ENCODE measurements at regions not wholly inside any gene's neighbourhood (a gene's known extent, or its start where the extent isn't known, plus 50 kb on each side); places are given as distances from the start of the nearest gene placed in this dataset.

GRCh38 chr9:79362100-79363081 lies 209.4 kb upstream of the TLE4 start:
- Histone ChIP-seq H3K79me2 (ENCODE audit: low read length) (no peaks in the 10 kb centered on the region), H3K4me3 (ENCODE audit: low read length) (no peak overlapping the region), H2AFZ (ENCODE audit: low read depth, low read length) (no peak overlapping the region), H3K27ac (ENCODE audit: low read length) (no peak overlapping the region), H3K27me3 (ENCODE audit: low read depth, low read length) (no peaks in the 10 kb centered on the region), H3K9ac (ENCODE audit: low read length) (no peak overlapping the region), H3K9me3 (ENCODE audit: insufficient read depth, low read length) (no peaks in the 10 kb centered on the region), H3K36me3 (replicated peaks; ENCODE audit: low read depth, low read length) (no peaks in the 10 kb centered on the region), H3K4me1 (ENCODE audit: low read length) (no peaks in the 10 kb centered on the region), H3K4me2 (ENCODE audit: low read length) (no peak overlapping the region), H4K20me1 (ENCODE audit: insufficient read depth, low read length) (no peaks in the 10 kb centered on the region)
- TF ChIP-seq EZH2phosphoT487 (IDR thresholded peaks at IDR 0.05; ENCODE audit: low read depth) = no peak
- TF ChIP-seq, protein P1, sequence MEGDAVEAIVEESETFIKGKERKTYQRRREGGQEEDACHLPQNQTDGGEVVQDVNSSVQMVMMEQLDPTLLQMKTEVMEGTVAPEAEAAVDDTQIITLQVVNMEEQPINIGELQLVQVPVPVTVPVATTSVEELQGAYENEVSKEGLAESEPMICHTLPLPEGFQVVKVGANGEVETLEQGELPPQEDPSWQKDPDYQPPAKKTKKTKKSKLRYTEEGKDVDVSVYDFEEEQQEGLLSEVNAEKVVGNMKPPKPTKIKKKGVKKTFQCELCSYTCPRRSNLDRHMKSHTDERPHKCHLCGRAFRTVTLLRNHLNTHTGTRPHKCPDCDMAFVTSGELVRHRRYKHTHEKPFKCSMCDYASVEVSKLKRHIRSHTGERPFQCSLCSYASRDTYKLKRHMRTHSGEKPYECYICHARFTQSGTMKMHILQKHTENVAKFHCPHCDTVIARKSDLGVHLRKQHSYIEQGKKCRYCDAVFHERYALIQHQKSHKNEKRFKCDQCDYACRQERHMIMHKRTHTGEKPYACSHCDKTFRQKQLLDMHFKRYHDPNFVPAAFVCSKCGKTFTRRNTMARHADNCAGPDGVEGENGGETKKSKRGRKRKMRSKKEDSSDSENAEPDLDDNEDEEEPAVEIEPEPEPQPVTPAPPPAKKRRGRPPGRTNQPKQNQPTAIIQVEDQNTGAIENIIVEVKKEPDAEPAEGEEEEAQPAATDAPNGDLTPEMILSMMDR (IDR thresholded peaks at IDR 0.05; ENCODE audit: low read depth, low read length) = no peak

DNA sequence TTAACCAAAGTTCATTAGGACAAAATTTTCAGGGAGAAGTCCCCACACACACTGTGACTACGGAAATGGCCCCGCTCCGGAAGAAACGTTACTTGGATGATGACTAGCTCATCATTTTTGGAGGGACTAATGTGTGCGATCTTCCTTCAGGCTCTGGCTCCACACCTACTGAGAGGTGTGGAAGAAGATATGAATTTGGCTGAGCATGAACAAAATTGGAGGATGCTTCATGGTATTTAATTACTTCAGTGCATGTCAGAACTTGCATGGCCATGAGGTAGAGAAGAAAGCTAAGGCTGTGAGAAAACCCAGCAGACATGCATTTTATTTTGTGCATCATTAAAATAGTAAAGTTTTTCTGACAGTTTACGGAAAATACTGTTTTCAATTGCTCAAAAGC lies 202.1 kb upstream of the TLE4 start:
- Histone ChIP-seq H3K4me2 (ENCODE audit: low read length) (no peak overlapping the region), H3K9ac (ENCODE audit: low read length) (no peak overlapping the region), H3K9me3 (ENCODE audit: insufficient read depth, low read length) (no peaks in the 10 kb centered on the region), H3K27me3 (ENCODE audit: low read depth, low read length) (no peaks in the 10 kb centered on the region), H3K36me3 (replicated peaks; ENCODE audit: low read depth, low read length) (no peaks in the 10 kb centered on the region), H3K79me2 (ENCODE audit: low read length) (no peaks in the 10 kb centered on the region), H2AFZ (ENCODE audit: low read depth, low read length) (no peak overlapping the region), H3K4me3 (ENCODE audit: low read length) (no peak overlapping the region), H3K4me1 (ENCODE audit: low read length) (no peaks in the 10 kb centered on the region), H4K20me1 (ENCODE audit: insufficient read depth, low read length) (no peaks in the 10 kb centered on the region), H3K27ac (ENCODE audit: low read length) (no peak overlapping the region)
- no peak for TF ChIP-seq EZH2phosphoT487 (IDR thresholded peaks at IDR 0.05; ENCODE audit: low read depth)
- TF ChIP-seq, protein P1 (IDR thresholded peaks at IDR 0.05; ENCODE audit: low read depth, low read length) = no peak

- Histone ChIP-seq H3K9me3 (ENCODE audit: insufficient read depth, low read length) (no peaks in the 10 kb centered on the region), H3K27me3 (ENCODE audit: low read depth, low read length) (no peaks in the 10 kb centered on the region), H3K9ac (ENCODE audit: low read length) (no peak overlapping the region), H3K4me1 (ENCODE audit: low read length) (no peaks in the 10 kb centered on the region), H3K36me3 (replicated peaks; ENCODE audit: low read depth, low read length) (no peaks in the 10 kb centered on the region), H2AFZ (ENCODE audit: low read depth, low read length) (no peak overlapping the region), H4K20me1 (ENCODE audit: insufficient read depth, low read length) (no peaks in the 10 kb centered on the region), H3K4me2 (ENCODE audit: low read length) (no peak overlapping the region), H3K27ac (ENCODE audit: low read length) (no peak overlapping the region), H3K79me2 (ENCODE audit: low read length) (no peaks in the 10 kb centered on the region), H3K4me3 (ENCODE audit: low read length) (no peak overlapping the region)
- TF ChIP-seq, protein P1 (IDR thresholded peaks at IDR 0.05; ENCODE audit: low read depth, low read length) = no peak
- no peak for TF ChIP-seq EZH2phosphoT487 (IDR thresholded peaks at IDR 0.05; ENCODE audit: low read depth)
These were observed 200.5 kb upstream of the TLE4 start for GRCh38 chr9:79371301-79371700.

DNA sequence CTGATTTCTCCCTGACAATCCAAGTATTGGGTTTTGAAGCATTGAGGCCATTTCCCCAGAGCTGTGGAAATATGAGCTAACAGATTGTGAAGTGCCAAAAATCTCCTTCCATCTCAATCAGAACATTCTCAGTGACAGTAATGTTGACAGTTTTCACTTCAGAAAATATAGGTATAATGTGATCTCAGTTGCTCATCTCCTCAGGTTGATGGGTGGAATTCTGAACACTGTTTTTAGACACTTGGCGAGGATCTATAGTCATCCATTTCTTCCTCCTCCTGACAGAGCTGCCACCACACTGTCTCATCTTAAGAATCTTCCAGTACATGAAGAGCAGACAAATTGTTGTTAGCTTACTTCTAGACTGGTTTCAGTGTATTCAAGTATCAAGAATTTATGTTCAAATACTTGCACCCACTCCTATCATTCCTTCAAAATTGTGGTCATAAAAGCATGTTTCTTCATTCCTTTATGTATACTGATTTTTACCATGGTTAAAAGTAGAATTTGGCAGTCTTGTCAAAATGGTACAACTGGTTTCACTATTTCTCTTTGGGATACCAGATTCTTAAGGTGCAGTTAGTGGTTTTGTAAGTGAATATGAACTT lies 199.7 kb upstream of the TLE4 start:
- Histone ChIP-seq H3K27ac (ENCODE audit: low read length) (no peak overlapping the region), H3K9me3 (ENCODE audit: insufficient read depth, low read length) (no peaks in the 10 kb centered on the region), H3K4me3 (ENCODE audit: low read length) (no peak overlapping the region), H3K4me1 (ENCODE audit: low read length) (no peaks in the 10 kb centered on the region), H3K27me3 (ENCODE audit: low read depth, low read length) (no peaks in the 10 kb centered on the region), H3K4me2 (ENCODE audit: low read length) (no peak overlapping the region), H4K20me1 (ENCODE audit: insufficient read depth, low read length) (no peaks in the 10 kb centered on the region), H3K36me3 (replicated peaks; ENCODE audit: low read depth, low read length) (no peaks in the 10 kb centered on the region), H3K79me2 (ENCODE audit: low read length) (no peaks in the 10 kb centered on the region), H3K9ac (ENCODE audit: low read length) (no peak overlapping the region), H2AFZ (ENCODE audit: low read depth, low read length) (no peak overlapping the region)
- no peak for TF ChIP-seq EZH2phosphoT487 (IDR thresholded peaks at IDR 0.05; ENCODE audit: low read depth)
- TF ChIP-seq, protein P1 (IDR thresholded peaks at IDR 0.05; ENCODE audit: low read depth, low read length) = no peak
